Endothelial cell of umbilical vein (primary cell): ENCODE measurements at regions not wholly inside any gene's neighbourhood (a gene's known extent, or its start where the extent isn't known, plus 50 kb on each side); places are given as distances from the start of the nearest gene placed in this dataset.
"Not testable (repeated sequence)": the region's sequence is repeated elsewhere in the genome, so short reads cannot be mapped to it uniquely, and the experiment has no call there.

Experiments used
- CTCF ChIP-seq, 2 donors: IDR thresholded peaks; 1 replicate in 1 of 2; 2 replicates in 1 of 2; pipeline ENCODE4 v1.5.1; 2011; ENCODE audit warnings: low read length in 2 of 2, mild to moderate bottlenecking in 2 of 2, moderate library complexity in 2 of 2, control low read depth in 1 of 2, inconsistent platforms in 1 of 2, low read depth in 1 of 2; ENCODE audit not compliant: insufficient read depth in 1 of 2; ENCODE audit errors: extremely low read depth in 1 of 2
- EZH2 ChIP-seq: IDR thresholded peaks from 2 replicates; pipeline ENCODE4 v1.6.1; 2012; ENCODE audit warnings: borderline replicate concordance, low read depth, mild to moderate bottlenecking, moderate library complexity, low read length, inconsistent platforms; ENCODE audit not compliant: severe bottlenecking
- FOS ChIP-seq: IDR thresholded peaks from 2 replicates; pipeline ENCODE4 v1.6.1; 2011; ENCODE audit warnings: mild to moderate bottlenecking, low read length, moderate library complexity, borderline replicate concordance; ENCODE audit not compliant: insufficient read depth
- JUN ChIP-seq: IDR thresholded peaks from 2 replicates; pipeline ENCODE4 v1.6.1; 2011; ENCODE audit warnings: borderline replicate concordance, low read depth; ENCODE audit not compliant: insufficient read length, insufficient read depth
- POLR2A ChIP-seq: IDR thresholded peaks from 2 replicates; pipeline ENCODE4 v1.6.1; 2012; ENCODE audit warnings: low read depth, mild to moderate bottlenecking, control low read depth, low read length
- POLR2AphosphoS5 ChIP-seq: IDR thresholded peaks from 2 replicates; pipeline ENCODE4 v1.6.1; 2012; ENCODE audit warnings: low read depth, mild to moderate bottlenecking, control low read depth, low read length, moderate library complexity; ENCODE audit not compliant: insufficient read depth

GRCh38 chr14:48606960-48607359 is 931.6 kb upstream of the MDGA2 start:
- not testable (repeated sequence) for TF ChIP-seq CTCF (IDR thresholded peaks at IDR 0.05; ENCODE audit: extremely low read depth in 1 of 2, insufficient read depth in 1 of 2, low read depth in 1 of 2, low read length in 2 of 2); EZH2; POLR2A; FOS; JUN; POLR2AphosphoS5
